Stimulated activated CD4-positive, alpha-beta T cell treated with anti-CD3 and anti-CD28 coated beads, Interleukin-4, amount 100 ng/mL, for 24 hours (primary cell): ENCODE measurements at regions not wholly inside any gene's neighbourhood (a gene's known extent, or its start where the extent isn't known, plus 50 kb on each side); places are given as distances from the start of the nearest gene placed in this dataset.
"Not testable (repeated sequence)": the region's sequence is repeated elsewhere in the genome, so short reads cannot be mapped to it uniquely, and the experiment has no call there.

Source experiments
- DNase-seq: peaks from one replicate; pipeline ENCODE4 v3.0.0-alpha.2; 2020

- DNase-seq: no peak
Measured at GRCh38 chrX:16067886-16068515, 55.4 kb upstream of the GRPR start.

GRCh38 chrX:16063921-16064320, 59.4 kb upstream of the GRPR start:
- DNase-seq: no peak

GRCh38 chrX:16063141-16063540, 60.2 kb upstream of the GRPR start:
- DNase-seq: no peak

- DNase-seq: no peak
Measured at GRCh38 chrX:16061296-16061695, 62.1 kb upstream of the GRPR start.

GRCh38 chrX:16060252-16060651, 63.1 kb upstream of the GRPR start:
- no peak for DNase-seq

GRCh38 chrX:16049126-16049525, 74.2 kb upstream of the GRPR start:
- not testable (repeated sequence) for DNase-seq

GRCh38 chrX:16042980-16043379, 80.4 kb upstream of the GRPR start:
- no peak for DNase-seq

GRCh38 chrX:16039834-16040233, 83.5 kb upstream of the GRPR start:
- no peak for DNase-seq

GRCh38 chrX:16039363-16039762, 84.0 kb upstream of the GRPR start:
- no peak for DNase-seq

GRCh38 chrX:16033331-16033730, 90.0 kb upstream of the GRPR start:
- no peak for DNase-seq

- no peak for DNase-seq
Measured at GRCh38 chrX:16028576-16028975, 94.8 kb upstream of the GRPR start.

GRCh38 chrX:16023790-16024734, 99.3 kb upstream of the GRPR start:
- DNase-seq: peak; percentile 4

- DNase-seq: no peak
Measured at GRCh38 chrX:16022580-16023200, 100.7 kb upstream of the GRPR start.

- no peak for DNase-seq
Measured at GRCh38 chrX:16018291-16018690, 105.1 kb upstream of the GRPR start.

GRCh38 chrX:16014171-16014570, 109.2 kb upstream of the GRPR start:
- no peak for DNase-seq

GRCh38 chrX:16012250-16012649, 111.1 kb upstream of the GRPR start:
- DNase-seq: no peak

- DNase-seq: no peak
Measured at GRCh38 chrX:16005917-16006316, 117.4 kb upstream of the GRPR start.

GRCh38 chrX:16002185-16002584, 121.2 kb upstream of the GRPR start:
- DNase-seq: no peak

GRCh38 chrX:15998350-15998749, 125.0 kb upstream of the GRPR start:
- no peak for DNase-seq

- DNase-seq: no peak
Measured at GRCh38 chrX:15989716-15990115, 133.6 kb upstream of the GRPR start.

GRCh38 chrX:15988661-15989603, 134.3 kb upstream of the AP1S2 start:
- DNase-seq: no peak

- peak; percentile 28 for DNase-seq
Measured at GRCh38 chrX:15985937-15986336, 131.3 kb upstream of the AP1S2 start.

- DNase-seq: no peak
Measured at GRCh38 chrX:15983034-15983433, 128.4 kb upstream of the AP1S2 start.
